HEK293 (cell line): ENCODE measurements at regions not wholly inside any gene's neighbourhood (a gene's known extent, or its start where the extent isn't known, plus 50 kb on each side); places are given as distances from the start of the nearest gene placed in this dataset.

ENCODE experiments used
- ATF2 ChIP-seq: fragments of 450-650 bp; formaldehyde crosslinking; IDR thresholded peaks from 2 replicates; pipeline ENCODE4 v1.5.1; 2016; ENCODE audit warnings: missing biosample characterization, missing genetic modification characterization, low read depth
- BCL11A ChIP-seq: fragments of 450-650 bp; formaldehyde crosslinking; IDR thresholded peaks from 2 replicates; pipeline ENCODE4 v1.5.1; 2016; ENCODE audit warnings: low read depth, missing biosample characterization, missing genetic modification characterization
- CTCF ChIP-seq: fragments of 450-650 bp; formaldehyde crosslinking; IDR thresholded peaks from 2 replicates; pipeline ENCODE4 v1.5.1; 2016; ENCODE audit warnings: missing biosample characterization, missing genetic modification characterization
- PRDM10 ChIP-seq: fragments of 450-650 bp; formaldehyde crosslinking; IDR thresholded peaks from 2 replicates; pipeline ENCODE4 v1.5.1; 2016; ENCODE audit warnings: missing biosample characterization, missing genetic modification characterization
- TCF7L2 ChIP-seq: IDR thresholded peaks from 2 replicates; pipeline ENCODE4 v1.6.1; 2011; ENCODE audit warnings: low read depth, mild to moderate bottlenecking, inconsistent platforms, low read length, moderate library complexity, borderline replicate concordance
- YY1 ChIP-seq: fragments of 450-650 bp; formaldehyde crosslinking; IDR thresholded peaks from 2 replicates; pipeline ENCODE4 v1.5.1; 2018; ENCODE audit warnings: missing biosample characterization, missing genetic modification characterization
- ZBTB21 ChIP-seq: fragments of 450-650 bp; formaldehyde crosslinking; IDR thresholded peaks from 2 replicates; pipeline ENCODE4 v1.5.1; 2017; ENCODE audit warnings: missing biosample characterization, missing genetic modification characterization
- ZBTB8A ChIP-seq: fragments of 450-650 bp; formaldehyde crosslinking; IDR thresholded peaks from 2 replicates; pipeline ENCODE4 v1.5.1; 2016; ENCODE audit warnings: missing biosample characterization, missing genetic modification characterization
- ZNF146 ChIP-seq: fragments of 450-650 bp; formaldehyde crosslinking; IDR thresholded peaks from 2 replicates; pipeline ENCODE4 v1.5.1; 2016; ENCODE audit warnings: missing biosample characterization, missing genetic modification characterization
- ZNF211 ChIP-seq: fragments of 450-650 bp; formaldehyde crosslinking; IDR thresholded peaks from 2 replicates; pipeline ENCODE4 v1.5.1; 2016; ENCODE audit warnings: low read depth, missing biosample characterization, missing genetic modification characterization
- ZNF274 ChIP-seq, 2 experiments: fragments of 200-500 bp in 1 of 2; fragments of 450-650 bp in 1 of 2; sonication (Bioruptor generic) in 1 of 2; formaldehyde crosslinking in 1 of 2; IDR thresholded peaks; 2 replicates each; pipeline versions ENCODE4 v1.5.1 to v1.6.1; 2014 to 2016; ENCODE audit warnings: borderline replicate concordance in 1 of 2, inconsistent platforms in 1 of 2, low read length in 1 of 2, missing biosample characterization in 1 of 2, missing genetic modification characterization in 1 of 2
- ZNF324 ChIP-seq: fragments of 450-650 bp; formaldehyde crosslinking; IDR thresholded peaks from 2 replicates; pipeline ENCODE4 v1.5.1; 2016; ENCODE audit warnings: missing biosample characterization, missing genetic modification characterization
- ZNF426 ChIP-seq: fragments of 450-650 bp; formaldehyde crosslinking; IDR thresholded peaks from 2 replicates; pipeline ENCODE4 v1.5.1; 2017; ENCODE audit warnings: missing biosample characterization, missing genetic modification characterization, mild to moderate bottlenecking, inconsistent platforms, moderate library complexity
- ZNF600 ChIP-seq: fragments of 450-650 bp; formaldehyde crosslinking; IDR thresholded peaks from 2 replicates; pipeline ENCODE4 v1.5.1; 2016; ENCODE audit warnings: missing biosample characterization, missing genetic modification characterization

- TF ChIP-seq TCF7L2 (no peak), CTCF (tag by site-specific recombination) (no peak), ZNF324 (tag by site-specific recombination) (no peak), ZNF146 (tag by site-specific recombination) (no peak), YY1 (no peak), ZNF600 (tag by site-specific recombination) (no peak), ZNF426 (tag by site-specific recombination) (no peak), ZNF274 (IDR thresholded peaks at IDR 0.05; ENCODE audit: low read length) (no peak), ZNF274 (tag by site-specific recombination; IDR thresholded peaks at IDR 0.05; ENCODE audit: borderline replicate concordance) (no peak), ATF2 (tag by site-specific recombination) (no peak), BCL11A (tag by site-specific recombination) (no peak), ZNF211 (tag by site-specific recombination) (no peak), ZBTB21 (tag by site-specific recombination) (no peak), ZBTB8A (tag by site-specific recombination) (no peak), PRDM10 (tag by site-specific recombination) (no peak)
Measured at GRCh38 chr10:128367807-128368206, 241.6 kb upstream of the MKI67 start.
